ENCODE measurements at regions not wholly inside any gene's neighbourhood (a gene's known extent, or its start where the extent isn't known, plus 50 kb on each side); places are given as distances from the start of the nearest gene placed in this dataset.

DNA sequence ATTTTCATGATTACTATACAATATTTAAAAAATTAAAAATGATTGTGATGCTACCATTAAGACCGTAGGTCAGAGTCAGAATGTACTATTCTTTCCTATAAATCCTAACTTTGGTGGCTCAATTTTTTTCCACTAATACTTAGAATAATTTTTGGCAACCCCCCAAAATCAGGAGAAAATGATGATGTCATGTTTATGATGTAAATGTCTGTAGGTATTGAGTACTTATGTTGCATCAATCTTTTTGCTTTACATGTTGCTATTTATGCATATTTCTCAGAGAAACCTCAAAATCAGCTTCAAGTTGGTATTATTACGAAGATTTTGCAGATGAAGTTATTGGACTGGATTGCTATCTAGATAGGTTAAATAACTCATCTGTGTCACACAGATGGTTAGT, 371.2 kb downstream of the ADGRL2 start:
- DNase-seq (no peak), ATAC-seq (ENCODE audit: poor library complexity) (no peak)
- intact Hi-C loops (cut with DNase I, micrococcal nuclease) = no loop called here
- Mint-ChIP-seq H3K9me3 (no peaks in the 10 kb centered on the region), H3K27me3 (no peaks in the 10 kb centered on the region), H3K4me1 (ENCODE audit: low read depth) (no peaks in the 10 kb centered on the region), H3K36me3 (ENCODE audit: low read depth) (no peaks in the 10 kb centered on the region), H3K4me3 (no peak overlapping the region), H3K27ac (no peak overlapping the region)
- H3K4me1 ChIP-seq (ENCODE audit: insufficient read depth, low read length) = no peaks in the 10 kb centered on the region
- POLR2A ChIA-PET = no interaction called here
- no peaks in the 10 kb centered on the region for H3K36me3 ChIP-seq (ENCODE audit: insufficient read depth, low read length)
- H3K27me3 ChIP-seq (ENCODE audit: control insufficient read depth in 1 of 2, insufficient read depth in 2 of 2, low read length in 2 of 2) = no peaks in the 10 kb centered on the region
- CTCF ChIA-PET = interaction anchor here (0.7 kb wide), 1 partner anchor 16 kb away, joined by 3 read pairs; no protein-coding TSS in a partner anchor
- no peak overlapping the region for H3K27ac ChIP-seq (ENCODE audit: low read depth in 1 of 2, low read length in 2 of 2)
- no peaks in the 10 kb centered on the region for H3K9me3 ChIP-seq (ENCODE audit: control insufficient read depth in 1 of 2, insufficient read depth in 1 of 2, low read length in 2 of 2)
- TF ChIP-seq, protein P1, sequence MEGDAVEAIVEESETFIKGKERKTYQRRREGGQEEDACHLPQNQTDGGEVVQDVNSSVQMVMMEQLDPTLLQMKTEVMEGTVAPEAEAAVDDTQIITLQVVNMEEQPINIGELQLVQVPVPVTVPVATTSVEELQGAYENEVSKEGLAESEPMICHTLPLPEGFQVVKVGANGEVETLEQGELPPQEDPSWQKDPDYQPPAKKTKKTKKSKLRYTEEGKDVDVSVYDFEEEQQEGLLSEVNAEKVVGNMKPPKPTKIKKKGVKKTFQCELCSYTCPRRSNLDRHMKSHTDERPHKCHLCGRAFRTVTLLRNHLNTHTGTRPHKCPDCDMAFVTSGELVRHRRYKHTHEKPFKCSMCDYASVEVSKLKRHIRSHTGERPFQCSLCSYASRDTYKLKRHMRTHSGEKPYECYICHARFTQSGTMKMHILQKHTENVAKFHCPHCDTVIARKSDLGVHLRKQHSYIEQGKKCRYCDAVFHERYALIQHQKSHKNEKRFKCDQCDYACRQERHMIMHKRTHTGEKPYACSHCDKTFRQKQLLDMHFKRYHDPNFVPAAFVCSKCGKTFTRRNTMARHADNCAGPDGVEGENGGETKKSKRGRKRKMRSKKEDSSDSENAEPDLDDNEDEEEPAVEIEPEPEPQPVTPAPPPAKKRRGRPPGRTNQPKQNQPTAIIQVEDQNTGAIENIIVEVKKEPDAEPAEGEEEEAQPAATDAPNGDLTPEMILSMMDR (IDR thresholded peaks at IDR 0.05) = no peak
- no peak overlapping the region for H3K4me3 ChIP-seq (ENCODE audit: low read length)

DNA sequence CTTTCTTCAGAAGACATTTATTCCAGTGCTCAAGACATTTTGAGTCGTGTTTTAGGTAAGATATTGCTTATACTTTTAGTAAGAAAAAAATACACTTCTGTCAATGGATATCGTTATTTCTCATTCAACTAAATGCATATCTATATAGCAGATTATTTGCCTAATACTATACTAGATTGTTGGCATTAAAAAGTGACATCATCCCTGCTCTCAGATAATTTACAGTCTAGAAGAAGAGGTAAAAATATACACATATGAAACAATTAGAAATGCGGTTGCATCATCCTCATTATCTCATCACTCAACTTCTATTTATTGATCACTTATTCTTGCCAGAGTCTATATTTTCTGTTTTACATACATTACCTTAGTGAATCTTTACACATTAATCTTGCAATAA, 367.7 kb downstream of the ADGRL2 start:
- H3K36me3 Mint-ChIP-seq (ENCODE audit: low read depth) = no peaks in the 10 kb centered on the region

DNA sequence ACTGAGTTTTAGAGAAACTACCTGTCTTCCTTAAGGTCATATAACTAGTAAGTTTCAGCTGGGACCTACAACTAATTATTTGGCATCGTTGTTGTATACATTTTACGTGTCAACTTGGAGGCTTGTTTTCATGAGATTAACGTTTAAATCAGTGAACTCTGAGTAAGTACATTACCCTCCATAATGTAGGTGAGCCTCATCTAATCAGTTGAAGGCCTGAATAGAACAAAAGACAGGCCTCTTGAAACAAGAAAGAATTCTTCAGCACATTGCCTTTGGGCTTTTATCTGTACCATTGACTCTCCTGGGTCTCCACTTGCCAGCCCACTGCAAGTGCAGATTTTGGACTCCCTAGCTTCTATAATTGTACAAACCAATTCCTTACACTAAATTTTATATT, 364.6 kb downstream of the ADGRL2 start:
- Mint-ChIP-seq H3K4me3 (no peak overlapping the region), H3K4me1 (ENCODE audit: low read depth) (peaks cover 13% of the 10 kb centered on the region), H3K9me3 (no peaks in the 10 kb centered on the region), H3K27ac (no peak overlapping the region), H3K36me3 (ENCODE audit: low read depth) (no peaks in the 10 kb centered on the region), H3K27me3 (no peaks in the 10 kb centered on the region)
- intact Hi-C loops (cut with DNase I, micrococcal nuclease) = no loop called here
- POLR2A ChIA-PET = no interaction called here
- Histone ChIP-seq H3K36me3 (ENCODE audit: insufficient read depth, low read length) (no peaks in the 10 kb centered on the region), H3K9me3 (ENCODE audit: control insufficient read depth in 1 of 2, insufficient read depth in 1 of 2, low read length in 2 of 2) (peaks cover 0 to 3% of the 10 kb centered on the region in 2 experiments), H3K4me1 (ENCODE audit: insufficient read depth, low read length) (no peaks in the 10 kb centered on the region), H3K4me3 (ENCODE audit: low read length) (no peak overlapping the region), H3K27me3 (ENCODE audit: control insufficient read depth in 1 of 2, insufficient read depth in 2 of 2, low read length in 2 of 2) (no peaks in the 10 kb centered on the region), H3K27ac (ENCODE audit: low read depth in 1 of 2, low read length in 2 of 2) (no peak overlapping the region)
- CTCF ChIA-PET = no interaction called here
- DNase-seq (no peak), ATAC-seq (ENCODE audit: poor library complexity) (no peak)
- TF ChIP-seq, protein P1 (IDR thresholded peaks at IDR 0.05) = no peak

More for the DNA sequence above, 367.7 kb downstream of the ADGRL2 start:
- Histone ChIP-seq H3K4me3 (ENCODE audit: low read length) (no peak overlapping the region), H3K36me3 (ENCODE audit: insufficient read depth, low read length) (no peaks in the 10 kb centered on the region), H3K4me1 (ENCODE audit: insufficient read depth, low read length) (no peaks in the 10 kb centered on the region), H3K27me3 (ENCODE audit: control insufficient read depth in 1 of 2, insufficient read depth in 2 of 2, low read length in 2 of 2) (no peaks in the 10 kb centered on the region), H3K27ac (ENCODE audit: low read depth in 1 of 2, low read length in 2 of 2) (no peak overlapping the region), H3K9me3 (ENCODE audit: control insufficient read depth in 1 of 2, insufficient read depth in 1 of 2, low read length in 2 of 2) (no peaks in the 10 kb centered on the region)
- Mint-ChIP-seq H3K4me1 (ENCODE audit: low read depth) (no peaks in the 10 kb centered on the region), H3K9me3 (no peaks in the 10 kb centered on the region), H3K4me3 (no peak overlapping the region), H3K27me3 (no peaks in the 10 kb centered on the region), H3K27ac (no peak overlapping the region)
- TF ChIP-seq, protein P1 (IDR thresholded peaks at IDR 0.05) = no peak
- POLR2A ChIA-PET = no interaction called here
- CTCF ChIA-PET = no interaction called here
- ATAC-seq (ENCODE audit: poor library complexity) (no peak), DNase-seq (no peak)
- intact Hi-C loops (cut with DNase I, micrococcal nuclease) = no loop called here
